Loucy (cell line): ENCODE measurements at regions not wholly inside any gene's neighbourhood (a gene's known extent, or its start where the extent isn't known, plus 50 kb on each side); places are given as distances from the start of the nearest gene placed in this dataset.

ENCODE experiments used
- H2AFZ ChIP-seq: fragments of 200-600 bp; sonication (generic); 2 replicates; pipeline ENCODE4 v1.6.0; 2016; ENCODE audit warnings: antibody characterized with exemption, mild to moderate bottlenecking, low read length, moderate library complexity
- H3F3A ChIP-seq: fragments of 200-600 bp; 2 replicates; pipeline ENCODE4 v1.6.0; 2016; ENCODE audit warnings: antibody characterized with exemption, low read depth, mild to moderate bottlenecking
- H3K27me3 ChIP-seq: fragments of 200-600 bp; sonication (generic); 2 replicates; pipeline ENCODE4 v1.6.1; 2014; ENCODE audit warnings: low read length, mild to moderate bottlenecking; ENCODE audit not compliant: insufficient read depth, poor library complexity, severe bottlenecking
- H3K36me3 ChIP-seq: fragments of 200-600 bp; sonication (generic); 2 replicates; pipeline ENCODE4 v1.6.1; 2016; ENCODE audit warnings: low read length; ENCODE audit not compliant: insufficient read depth
- H3K4me1 ChIP-seq: fragments of 200-600 bp; sonication (generic); 2 replicates; pipeline ENCODE4 v1.5.1; 2014; ENCODE audit warnings: low read length, mild to moderate bottlenecking; ENCODE audit not compliant: insufficient read depth, poor library complexity, severe bottlenecking
- H3K4me2 ChIP-seq: fragments of 200-600 bp; sonication (generic); 2 replicates; pipeline ENCODE4 v1.6.0; 2014; ENCODE audit warnings: antibody characterized with exemption, low read length, low read depth, mild to moderate bottlenecking; ENCODE audit not compliant: poor library complexity, severe bottlenecking
- H3K4me3 ChIP-seq: fragments of 200-600 bp; sonication (generic); 2 replicates; pipeline ENCODE4 v1.5.1; 2014; ENCODE audit warnings: low read length, mild to moderate bottlenecking, mixed read lengths; ENCODE audit not compliant: poor library complexity, severe bottlenecking
- H3K79me2 ChIP-seq: fragments of 200-600 bp; sonication (generic); 2 replicates; pipeline ENCODE4 v1.6.1; 2014; ENCODE audit warnings: low read length; ENCODE audit not compliant: insufficient read depth
- H3K9ac ChIP-seq: fragments of 200-600 bp; sonication (generic); 2 replicates; pipeline ENCODE4 v1.6.0; 2014; ENCODE audit warnings: mild to moderate bottlenecking, low read depth, low read length, moderate library complexity; ENCODE audit not compliant: poor library complexity, severe bottlenecking
- H3K9me2 ChIP-seq: fragments of 200-600 bp; sonication (generic); replicated peaks from 2 replicates; pipeline ENCODE4 v1.6.1; 2016; ENCODE audit warnings: low read depth, low read length, mixed read lengths
- H3K9me3 ChIP-seq: fragments of 200-600 bp; sonication (generic); 2 replicates; pipeline ENCODE4 v1.6.1; 2014; ENCODE audit warnings: mild to moderate bottlenecking, antibody characterized with exemption, low read length, low read depth; ENCODE audit not compliant: insufficient read depth
- H4K20me1 ChIP-seq: fragments of 200-600 bp; sonication (generic); 2 replicates; pipeline ENCODE4 v1.6.0; 2014; ENCODE audit warnings: antibody characterized with exemption, low read length, mild to moderate bottlenecking; ENCODE audit not compliant: insufficient read depth, poor library complexity, severe bottlenecking
- CTCF ChIP-seq: fragments of 200-600 bp; sonication (generic); conservative IDR thresholded peaks from 2 replicates; pipeline ENCODE4 v1.5.1; 2014; ENCODE audit warnings: mild to moderate bottlenecking, antibody characterized with exemption, low read length
- EZH2phosphoT487 ChIP-seq: fragments of 200-600 bp; IDR thresholded peaks from 2 replicates; pipeline ENCODE4 v1.6.1; 2018; ENCODE audit warnings: antibody characterized with exemption, mild to moderate bottlenecking, moderate library complexity, borderline replicate concordance

- Histone ChIP-seq H3F3A (no peaks in the 10 kb centered on the region), H3K9me2 (no peaks in the 10 kb centered on the region), H3K4me3 (no peak overlapping the region), H3K4me2 (no peak overlapping the region), H3K9ac (no peak overlapping the region), H3K9me3 (no peaks in the 10 kb centered on the region; the same call in 1 of the 2 replicates), H2AFZ (no peak overlapping the region), H4K20me1 (no peaks in the 10 kb centered on the region), H3K27me3 (no peaks in the 10 kb centered on the region), H3K36me3 (no peaks in the 10 kb centered on the region), H3K4me1 (no peaks in the 10 kb centered on the region), H3K79me2 (no peaks in the 10 kb centered on the region)
- TF ChIP-seq EZH2phosphoT487 (no peak), CTCF (no peak)
Observed at GRCh38 chr7:106402898-106403297, 118.1 kb upstream of the NAMPT start.

GRCh38 chr7:106400923-106401322 is 116.1 kb upstream of the NAMPT start:
- no peak for TF ChIP-seq EZH2phosphoT487
- no peaks in the 10 kb centered on the region for H3K36me3 ChIP-seq
- H3F3A ChIP-seq = no peaks in the 10 kb centered on the region
- H3K27me3 ChIP-seq = no peaks in the 10 kb centered on the region
- no peak overlapping the region for H3K4me2 ChIP-seq
- H3K4me1 ChIP-seq = no peaks in the 10 kb centered on the region
- H3K4me3 ChIP-seq = no peak overlapping the region
- H3K79me2 ChIP-seq = no peaks in the 10 kb centered on the region
- no peaks in the 10 kb centered on the region for H3K9me2 ChIP-seq
- no peak overlapping the region for H2AFZ ChIP-seq
- no peaks in the 10 kb centered on the region for H4K20me1 ChIP-seq
- no peak overlapping the region for H3K9ac ChIP-seq
- H3K9me3 ChIP-seq = no peaks in the 10 kb centered on the region; the same call in 1 of the 2 replicates

- H3K9me2 ChIP-seq = no peaks in the 10 kb centered on the region
- H3K36me3 ChIP-seq = no peaks in the 10 kb centered on the region
- H3K4me1 ChIP-seq = no peaks in the 10 kb centered on the region
- H3K27me3 ChIP-seq = no peaks in the 10 kb centered on the region
- no peak for TF ChIP-seq EZH2phosphoT487
- TF ChIP-seq CTCF = no peak
- H2AFZ ChIP-seq = no peak overlapping the region
- H4K20me1 ChIP-seq = no peaks in the 10 kb centered on the region
- H3K4me2 ChIP-seq = no peak overlapping the region
- H3K79me2 ChIP-seq = no peaks in the 10 kb centered on the region
- no peak overlapping the region for H3K4me3 ChIP-seq
- H3K9ac ChIP-seq = no peak overlapping the region
- no peaks in the 10 kb centered on the region; the same call in 1 of the 2 replicates for H3K9me3 ChIP-seq
- H3F3A ChIP-seq = no peaks in the 10 kb centered on the region
Observed at GRCh38 chr7:106398786-106399185, 114.0 kb upstream of the NAMPT start.

GRCh38 chr7:106397994-106398393 is 113.2 kb upstream of the NAMPT start:
- H3K9ac ChIP-seq = no peak overlapping the region
- no peaks in the 10 kb centered on the region for H3K4me1 ChIP-seq
- no peak for TF ChIP-seq CTCF
- TF ChIP-seq EZH2phosphoT487 = no peak
- no peaks in the 10 kb centered on the region for H3K79me2 ChIP-seq
- no peak overlapping the region for H3K4me2 ChIP-seq
- no peak overlapping the region for H3K4me3 ChIP-seq
- H2AFZ ChIP-seq = no peak overlapping the region
- H3K9me2 ChIP-seq = no peaks in the 10 kb centered on the region
- no peaks in the 10 kb centered on the region for H3K27me3 ChIP-seq
- no peaks in the 10 kb centered on the region for H4K20me1 ChIP-seq
- H3F3A ChIP-seq = no peaks in the 10 kb centered on the region
- no peaks in the 10 kb centered on the region for H3K9me3 ChIP-seq
- no peaks in the 10 kb centered on the region for H3K36me3 ChIP-seq
